ENCODE measurements at regions not wholly inside any gene's neighbourhood (a gene's known extent, or its start where the extent isn't known, plus 50 kb on each side); places are given as distances from the start of the nearest gene placed in this dataset.

- no peak for TF ChIP-seq ZNF462 (CRISPR knock-in tag; IDR thresholded peaks at IDR 0.05)
These were observed 106.4 kb downstream of the TUSC7 start (continued) for GRCh38 chr3:116815831-116816588.

GRCh38 chr3:116821371-116821770 lies 111.8 kb downstream of the TUSC7 start:
- Histone ChIP-seq H3K4me2 (no peak overlapping the region), H3K27me3 (ENCODE audit: insufficient read depth) (no peaks in the 10 kb centered on the region), H3K4me3 (no peak overlapping the region), H4K20me1 (replicated peaks; ENCODE audit: insufficient read depth) (no peaks in the 10 kb centered on the region), H3K27ac (ENCODE audit: low read depth) (no peak overlapping the region), H3K36me3 (ENCODE audit: insufficient read depth) (no peaks in the 10 kb centered on the region), H3K9me2 (ENCODE audit: insufficient read depth) (no peaks in the 10 kb centered on the region), H2AFZ (no peak overlapping the region), H3K4me1 (ENCODE audit: insufficient read depth) (peaks cover 18% of the 10 kb centered on the region), H3F3A (replicated peaks; ENCODE audit: low read depth) (no peaks in the 10 kb centered on the region), H3K79me2 (replicated peaks; ENCODE audit: insufficient read depth) (no peaks in the 10 kb centered on the region)
- Mint-ChIP-seq H3K27ac (no peak overlapping the region), H3K4me3 (no peak overlapping the region), H3K4me1 (peaks cover 29% of the 10 kb centered on the region), H3K27me3 (ENCODE audit: insufficient read depth, low read depth, poor library complexity) (peaks cover 3% of the 10 kb centered on the region), H3K9me3 (no peaks in the 10 kb centered on the region), H3K36me3 (ENCODE audit: low read depth) (no peaks in the 10 kb centered on the region)
- no peak for TF ChIP-seq STAT1 (IDR thresholded peaks at IDR 0.05; ENCODE audit: unreplicated experiment)
- ATAC-seq (no peak), DNase-seq (ENCODE audit: low spot score) (no peak)

GRCh38 chr3:116824208-116824607 lies 114.6 kb downstream of the TUSC7 start:
- Mint-ChIP-seq H3K9me3 (no peaks in the 10 kb centered on the region), H3K27ac (no peak overlapping the region), H3K36me3 (ENCODE audit: low read depth) (no peaks in the 10 kb centered on the region), H3K4me3 (no peak overlapping the region), H3K4me1 (peaks cover 14% of the 10 kb centered on the region), H3K27me3 (ENCODE audit: insufficient read depth, low read depth, poor library complexity) (peaks cover 3% of the 10 kb centered on the region)
- Histone ChIP-seq H3F3A (replicated peaks; ENCODE audit: low read depth) (no peaks in the 10 kb centered on the region), H3K9me2 (ENCODE audit: insufficient read depth) (no peaks in the 10 kb centered on the region), H3K4me3 (no peak overlapping the region), H2AFZ (no peak overlapping the region), H3K27ac (ENCODE audit: low read depth) (no peak overlapping the region), H3K4me2 (no peak overlapping the region), H3K79me2 (replicated peaks; ENCODE audit: insufficient read depth) (no peaks in the 10 kb centered on the region), H4K20me1 (replicated peaks; ENCODE audit: insufficient read depth) (no peaks in the 10 kb centered on the region), H3K4me1 (ENCODE audit: insufficient read depth) (peaks cover 5% of the 10 kb centered on the region), H3K36me3 (ENCODE audit: insufficient read depth) (no peaks in the 10 kb centered on the region), H3K27me3 (ENCODE audit: insufficient read depth) (no peaks in the 10 kb centered on the region)
- DNase-seq (ENCODE audit: low spot score) (no peak), ATAC-seq (no peak)
- TF ChIP-seq ZNF331 (CRISPR knock-in tag; IDR thresholded peaks at IDR 0.05; ENCODE audit: low read depth) (no peak), CREB1 (CRISPR knock-in tag; IDR thresholded peaks at IDR 0.05; ENCODE audit: low read depth) (no peak)

Data from GM23338 (cell line).